ENCODE measurements at regions not wholly inside any gene's neighbourhood (a gene's known extent, or its start where the extent isn't known, plus 50 kb on each side); places are given as distances from the start of the nearest gene placed in this dataset.
"Not testable (repeated sequence)": the region's sequence is repeated elsewhere in the genome, so short reads cannot be mapped to it uniquely, and the experiment has no call there.

- Histone ChIP-seq H3K27me3 (ENCODE audit: insufficient read depth, low read depth) (no peaks in the 10 kb centered on the region), H3K27ac (no peak overlapping the region), H3K36me3 (ENCODE audit: low read depth) (no peaks in the 10 kb centered on the region), H3K9me3 (ENCODE audit: insufficient read depth, low read depth) (no peaks in the 10 kb centered on the region), H2AFZ (no peak overlapping the region), H3F3A (ENCODE audit: insufficient read depth, low read depth) (no peaks in the 10 kb centered on the region), H3K4me3 (no peak overlapping the region), H3K79me2 (ENCODE audit: low read depth) (no peaks in the 10 kb centered on the region), H3K4me2 (no peak overlapping the region), H3K4me1 (replicated peaks; ENCODE audit: insufficient read depth) (no peaks in the 10 kb centered on the region), H4K20me1 (ENCODE audit: insufficient read depth) (no peaks in the 10 kb centered on the region), H3K9me2 (ENCODE audit: insufficient read depth) (0 out of 2 replicates have a peak, but pooled peaks cover 6% of the 10 kb centered on the region)
- ChIA-PET POLR2A (ENCODE audit: unreplicated experiment) (no interaction called here), CTCF (no interaction called here)
- BruUV-seq (replicated peaks) = no TSS peak
- DNase-seq = no peak
- intact Hi-C loops (cut with micrococcal nuclease; ENCODE audit: unreplicated experiment) = no loop called here
- no peak for TF ChIP-seq CTCF (conservative IDR thresholded peaks at IDR 0.05)
- TF ChIP-seq EZH2 (IDR thresholded peaks at IDR 0.05; ENCODE audit: low read depth) = no peak
Observed at GRCh38 chr2:176423819-176424218, 154.6 kb downstream of the MTX2 start.

- H3K4me1 ChIP-seq (replicated peaks; ENCODE audit: insufficient read depth) = no peaks in the 10 kb centered on the region
- no peaks in the 10 kb centered on the region for H3K79me2 ChIP-seq (ENCODE audit: low read depth)
- BruUV-seq (replicated peaks) = no TSS peak
- H3K36me3 ChIP-seq (ENCODE audit: low read depth) = no peaks in the 10 kb centered on the region
- ChIA-PET CTCF (no interaction called here), POLR2A (ENCODE audit: unreplicated experiment) (no interaction called here)
- H2AFZ ChIP-seq = no peak overlapping the region
- no peak overlapping the region for H3K4me2 ChIP-seq
- no peaks in the 10 kb centered on the region for H4K20me1 ChIP-seq (ENCODE audit: insufficient read depth)
- TF ChIP-seq CTCF (conservative IDR thresholded peaks at IDR 0.05) (no peak), EZH2 (IDR thresholded peaks at IDR 0.05; ENCODE audit: low read depth) (no peak)
- H3K9me2 ChIP-seq (ENCODE audit: insufficient read depth) = 0 out of 2 replicates have a peak, but pooled peaks cover 6% of the 10 kb centered on the region
- H3K27me3 ChIP-seq (ENCODE audit: insufficient read depth, low read depth) = no peaks in the 10 kb centered on the region
- no peak overlapping the region for H3K27ac ChIP-seq
- no peaks in the 10 kb centered on the region for H3F3A ChIP-seq (ENCODE audit: insufficient read depth, low read depth)
- no peaks in the 10 kb centered on the region for H3K9me3 ChIP-seq (ENCODE audit: insufficient read depth, low read depth)
- H3K4me3 ChIP-seq = no peak overlapping the region
- intact Hi-C loops (cut with micrococcal nuclease; ENCODE audit: unreplicated experiment) = no loop called here
- peak in 1 of 2 experiments; percentile 17 for DNase-seq
Observed at GRCh38 chr2:176424746-176425145, 155.5 kb downstream of the MTX2 start.

DNA sequence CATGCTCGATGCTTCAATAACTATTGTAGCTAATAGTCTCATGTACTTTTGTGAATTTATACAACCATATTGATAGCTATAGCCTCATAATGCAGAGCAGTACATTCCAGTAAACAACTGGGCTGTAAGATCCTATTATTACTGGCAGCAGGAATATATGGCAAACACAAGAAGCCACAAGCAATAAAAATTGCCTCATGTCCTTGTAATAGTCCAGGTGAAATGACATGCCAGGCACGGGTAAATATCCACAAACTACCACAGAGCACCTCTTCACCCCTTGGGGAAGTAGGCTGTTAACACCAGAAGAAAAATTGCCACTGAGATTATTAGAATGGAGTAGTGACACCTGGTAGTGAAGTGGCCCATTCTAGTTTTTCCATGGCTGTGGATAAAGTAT lies 158.3 kb downstream of the MTX2 start:
- no peaks in the 10 kb centered on the region for H3K79me2 ChIP-seq (ENCODE audit: low read depth)
- 0 out of 2 replicates have a peak, but pooled peaks cover 6% of the 10 kb centered on the region for H3K9me2 ChIP-seq (ENCODE audit: insufficient read depth)
- TF ChIP-seq EZH2 (IDR thresholded peaks at IDR 0.05; ENCODE audit: low read depth) (no peak), CTCF (conservative IDR thresholded peaks at IDR 0.05) (no peak)
- no peaks in the 10 kb centered on the region for H3K27me3 ChIP-seq (ENCODE audit: insufficient read depth, low read depth)
- no peak for DNase-seq
- H3K4me3 ChIP-seq = no peak overlapping the region
- CTCF ChIA-PET = no interaction called here
- H3K4me2 ChIP-seq = no peak overlapping the region
- no peaks in the 10 kb centered on the region for H3K36me3 ChIP-seq (ENCODE audit: low read depth)
- no peaks in the 10 kb centered on the region for H3K9me3 ChIP-seq (ENCODE audit: insufficient read depth, low read depth)
- no peaks in the 10 kb centered on the region for H3F3A ChIP-seq (ENCODE audit: insufficient read depth, low read depth)
- intact Hi-C loops (cut with micrococcal nuclease; ENCODE audit: unreplicated experiment) = no loop called here
- no peak overlapping the region for H2AFZ ChIP-seq
- H3K27ac ChIP-seq = no peak overlapping the region
- no TSS peak for BruUV-seq (replicated peaks)
- H4K20me1 ChIP-seq (ENCODE audit: insufficient read depth) = no peaks in the 10 kb centered on the region
- no peaks in the 10 kb centered on the region for H3K4me1 ChIP-seq (replicated peaks; ENCODE audit: insufficient read depth)
- POLR2A ChIA-PET (ENCODE audit: unreplicated experiment) = no interaction called here

GRCh38 chr2:176428944-176429469 lies 159.8 kb downstream of the MTX2 start:
- H3K4me1 ChIP-seq (replicated peaks; ENCODE audit: insufficient read depth); BruUV-seq (replicated peaks); intact Hi-C loops (cut with micrococcal nuclease; ENCODE audit: unreplicated experiment); DNase-seq; CTCF ChIA-PET; H4K20me1 ChIP-seq (ENCODE audit: insufficient read depth); H2AFZ ChIP-seq; H3F3A ChIP-seq (ENCODE audit: insufficient read depth, low read depth); H3K36me3 ChIP-seq (ENCODE audit: low read depth); H3K9me3 ChIP-seq (ENCODE audit: insufficient read depth, low read depth); H3K27ac ChIP-seq; POLR2A ChIA-PET (ENCODE audit: unreplicated experiment); H3K4me3 ChIP-seq; H3K27me3 ChIP-seq (ENCODE audit: insufficient read depth, low read depth); H3K4me2 ChIP-seq; H3K79me2 ChIP-seq (ENCODE audit: low read depth); H3K9me2 ChIP-seq (ENCODE audit: insufficient read depth): not testable (repeated sequence)

Measured in PC-9 (cell line).